GM19193 (cell line): ENCODE measurements at regions not wholly inside any gene's neighbourhood (a gene's known extent, or its start where the extent isn't known, plus 50 kb on each side); places are given as distances from the start of the nearest gene placed in this dataset.

Experiments
- POLR2A ChIP-seq: IDR thresholded peaks from 4 replicates; pipeline ENCODE4 v1.6.1; 2011; ENCODE audit not compliant: insufficient read depth, insufficient read length; ENCODE audit errors: extremely low read depth

GRCh38 chr11:115737875-115738274 is 233.7 kb upstream of the CADM1 start:
- no peak for TF ChIP-seq POLR2A

DNA sequence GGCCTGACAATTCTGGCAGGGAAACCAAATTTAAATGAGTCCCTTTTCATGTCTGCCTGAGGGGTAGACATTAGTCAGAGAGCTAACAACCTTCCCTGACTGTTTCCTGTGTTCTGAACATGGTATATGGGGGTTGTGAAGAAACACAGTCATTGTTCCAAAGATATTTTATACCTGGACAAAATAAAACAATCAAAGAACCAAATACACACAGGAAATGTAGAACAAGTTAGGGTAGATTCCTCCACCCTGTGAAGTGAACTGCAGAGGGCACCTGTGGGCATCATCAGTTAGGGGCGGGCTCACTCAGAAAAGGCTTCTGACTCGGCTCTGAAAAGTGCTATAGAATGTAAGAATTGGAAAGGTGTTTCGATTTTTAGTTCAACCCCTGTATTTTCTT is 231.9 kb upstream of the CADM1 start:
- TF ChIP-seq POLR2A: no peak

- TF ChIP-seq POLR2A: no peak
Observed at GRCh38 chr11:115724666-115725065, 220.5 kb upstream of the CADM1 start.

GRCh38 chr11:115722711-115723110 is 218.5 kb upstream of the CADM1 start:
- no peak for TF ChIP-seq POLR2A

- no peak for TF ChIP-seq POLR2A
Observed at GRCh38 chr11:115721296-115721995, 217.2 kb upstream of the CADM1 start.

DNA sequence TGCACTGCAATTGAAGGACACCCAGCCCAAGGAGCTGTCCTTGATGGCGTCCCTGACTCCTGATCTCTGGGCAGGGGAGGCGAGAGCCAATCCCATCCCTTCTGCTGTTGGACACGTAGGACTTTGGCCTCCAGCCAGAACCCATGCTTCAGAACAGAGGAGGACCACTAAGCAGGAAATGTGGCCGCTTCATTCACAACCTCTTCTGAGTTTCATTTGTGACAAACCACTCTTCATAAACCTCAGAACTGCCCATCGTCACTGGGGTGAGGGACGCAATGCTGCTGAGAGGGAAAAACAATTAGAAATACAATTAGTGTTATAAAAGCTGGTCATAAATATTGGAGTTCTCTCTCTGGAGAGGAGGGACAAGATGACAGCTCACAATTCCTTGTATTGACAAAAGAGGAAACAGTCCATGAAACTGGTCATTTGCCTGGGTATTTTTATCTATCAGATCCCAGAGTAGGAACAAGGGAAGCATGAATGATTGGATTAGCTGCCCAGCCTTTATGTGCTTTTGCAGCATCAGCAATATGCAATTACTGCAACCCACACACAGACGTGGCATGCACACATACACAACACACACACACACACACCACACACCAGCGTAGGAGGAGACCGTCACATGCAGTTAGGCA is 216.5 kb upstream of the CADM1 start:
- TF ChIP-seq POLR2A: no peak

DNA sequence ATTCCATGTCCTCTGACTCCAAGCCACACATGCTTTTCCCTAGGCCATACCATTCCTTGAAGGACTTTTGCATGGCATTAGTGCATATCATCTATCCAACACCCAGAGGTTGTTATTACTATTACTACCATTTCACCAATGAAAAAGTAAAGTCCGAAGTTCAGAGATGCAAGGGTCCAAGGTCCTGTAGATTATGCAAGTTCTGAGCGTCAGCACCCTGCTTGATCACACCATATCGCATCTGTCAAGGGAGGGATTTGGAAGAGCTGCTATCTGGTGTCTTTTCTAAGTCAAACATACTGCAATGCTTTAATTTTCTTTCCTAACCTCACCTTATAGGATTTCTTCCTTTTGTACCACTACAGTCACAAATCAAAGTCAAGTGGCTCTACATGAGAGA is 214.7 kb upstream of the CADM1 start:
- TF ChIP-seq POLR2A: no peak

DNA sequence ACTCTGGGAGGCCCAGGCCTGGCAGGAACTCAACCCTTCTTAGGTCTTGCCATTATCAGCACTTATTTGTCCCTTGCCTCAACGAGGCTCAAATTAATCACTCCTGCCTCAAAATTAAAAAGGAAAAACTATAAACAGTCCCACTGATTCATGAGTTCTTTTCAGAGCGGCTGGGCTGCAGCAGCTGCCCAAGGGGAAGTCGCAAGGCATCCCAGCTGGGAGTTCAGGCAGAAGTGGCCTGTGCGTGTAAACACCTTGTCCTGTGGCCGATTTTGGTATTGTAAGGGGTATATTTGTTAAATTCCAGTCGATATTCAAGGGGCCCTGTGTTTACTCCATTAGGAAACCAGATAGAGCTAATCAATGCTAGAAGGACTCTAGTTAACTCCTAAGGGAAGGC is 213.9 kb upstream of the CADM1 start:
- no peak for TF ChIP-seq POLR2A

- TF ChIP-seq POLR2A: no peak
Observed at GRCh38 chr11:115716601-115717529, 212.7 kb upstream of the CADM1 start.

- TF ChIP-seq POLR2A: no peak
Observed at GRCh38 chr11:115716080-115716479, 211.9 kb upstream of the CADM1 start.

DNA sequence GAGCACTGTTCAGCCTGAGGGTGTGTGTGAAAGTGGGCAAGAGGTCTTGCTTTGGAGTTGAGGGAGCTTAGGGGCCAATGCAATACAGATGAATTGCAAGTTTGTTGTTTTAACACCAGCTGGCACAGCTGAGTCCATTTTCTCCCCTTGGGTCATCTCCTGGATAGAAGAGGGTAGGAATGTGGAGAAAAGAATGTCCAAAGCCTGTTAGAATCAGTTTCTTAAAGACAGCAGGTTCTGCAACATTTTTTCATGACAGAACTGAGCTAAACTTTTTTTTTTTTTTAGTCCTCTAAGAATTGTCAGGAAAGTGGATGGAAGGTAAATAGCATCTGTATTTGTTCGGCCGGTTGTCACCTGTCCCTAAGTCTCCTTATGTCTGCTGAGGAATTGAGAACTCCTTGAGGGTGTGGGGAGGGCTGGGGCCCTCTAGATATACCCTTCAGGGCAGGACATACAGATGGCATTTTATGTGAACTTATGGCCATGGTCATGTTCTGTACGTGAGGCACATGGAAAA is 211.1 kb upstream of the CADM1 start:
- no peak for TF ChIP-seq POLR2A

- no peak for TF ChIP-seq POLR2A
Observed at GRCh38 chr11:115712296-115712695, 208.1 kb upstream of the CADM1 start.

DNA sequence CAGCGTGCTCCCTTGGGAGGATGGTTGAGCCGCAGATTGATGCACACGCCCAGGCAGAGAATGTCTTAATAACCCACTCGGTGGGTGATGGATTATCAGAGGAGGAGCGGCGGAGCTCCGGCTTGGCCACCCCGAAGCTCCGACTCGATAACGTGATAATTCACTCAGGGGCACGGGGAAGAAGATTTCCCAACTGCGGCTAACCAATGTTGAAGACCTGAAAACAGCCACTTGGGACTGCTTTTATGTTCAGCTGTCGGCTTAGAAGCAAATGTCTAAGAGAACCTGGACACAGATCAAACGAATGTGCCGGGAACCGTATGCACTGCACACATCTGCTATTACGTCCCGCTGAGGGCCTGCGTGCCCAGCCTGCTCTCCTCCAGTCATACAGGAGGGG is 206.8 kb upstream of the CADM1 start:
- no peak for TF ChIP-seq POLR2A

DNA sequence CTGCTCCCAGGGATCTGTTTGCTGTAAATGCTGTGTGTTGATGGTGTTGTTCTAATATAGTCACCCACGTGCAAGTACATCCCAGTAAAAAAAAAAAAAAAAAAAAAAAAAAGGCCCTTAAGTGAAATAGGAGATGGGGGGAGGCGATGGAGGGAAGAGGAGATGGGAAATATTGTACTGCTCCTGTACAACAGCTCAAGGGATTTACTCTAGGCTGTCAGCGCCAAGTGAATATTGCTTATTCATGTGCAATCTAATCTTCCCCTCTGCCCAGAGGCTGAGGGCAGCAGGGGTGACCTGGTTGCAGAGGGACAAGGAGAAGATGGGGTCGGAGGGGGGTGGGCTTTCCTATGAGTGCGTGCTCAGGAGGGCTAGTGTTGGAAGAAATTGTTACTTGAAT is 206.2 kb upstream of the CADM1 start:
- TF ChIP-seq POLR2A: no peak

- TF ChIP-seq POLR2A: no peak
Observed at GRCh38 chr11:115709297-115709696, 205.1 kb upstream of the CADM1 start.
